Thoracic aorta (tissue), 2 donors: ENCODE measurements at regions not wholly inside any gene's neighbourhood (a gene's known extent, or its start where the extent isn't known, plus 50 kb on each side); places are given as distances from the start of the nearest gene placed in this dataset.
A peak's percentile ranks its signal among the peaks of the same experiment; 100 is the strongest.

Experiments
- ATAC-seq: fragments of 150-250 bp; one replicate; pipeline ENCODE4 v1.8.0; 2017; ENCODE audit warnings: low read depth; ENCODE audit not compliant: insufficient number of reproducible peaks, low FRiP score
- DNase-seq: peaks from one replicate; pipeline ENCODE4 v3.0.0-alpha.2; 2020; ENCODE audit warnings: low spot score
- H3K27ac ChIP-seq, 2 donors: fragments of 200-600 bp; sonication (generic); 1 replicate in 1 of 2; 2 replicates in 1 of 2; pipeline ENCODE4 v1.5.1; 2016; ENCODE audit warnings: mild to moderate bottlenecking in 2 of 2, moderate library complexity in 2 of 2
- H3K27me3 ChIP-seq: fragments of 200-600 bp; sonication (generic); replicated peaks from 2 replicates; pipeline ENCODE4 v1.6.0; 2016; ENCODE audit warnings: mild to moderate bottlenecking; ENCODE audit not compliant: insufficient read depth
- H3K36me3 ChIP-seq: fragments of 200-600 bp; sonication (generic); one replicate; pipeline ENCODE4 v1.5.1; 2016
- H3K4me1 ChIP-seq, 2 donors: fragments of 200-600 bp; sonication (generic); 1 replicate in 1 of 2; 2 replicates in 1 of 2; pipeline versions ENCODE4 v1.5.1 to v1.6.0; 2016; ENCODE audit warnings: low read depth in 2 of 2, mild to moderate bottlenecking in 1 of 2; ENCODE audit not compliant: control insufficient read depth in 1 of 2
- H3K4me3 ChIP-seq: fragments of 200-600 bp; sonication (generic); 2 replicates; pipeline ENCODE4 v1.5.1; 2016; ENCODE audit warnings: mild to moderate bottlenecking
- H3K9me3 ChIP-seq: fragments of 200-600 bp; sonication (generic); 2 replicates; pipeline ENCODE4 v1.5.1; 2016
- TF ChIP-seq, protein P1 (sequence below): fragments of 200-600 bp; sonication (generic); IDR thresholded peaks from one replicate; pipeline ENCODE4 v1.5.1; 2019; ENCODE audit warnings: antibody characterized with exemption

DNA sequence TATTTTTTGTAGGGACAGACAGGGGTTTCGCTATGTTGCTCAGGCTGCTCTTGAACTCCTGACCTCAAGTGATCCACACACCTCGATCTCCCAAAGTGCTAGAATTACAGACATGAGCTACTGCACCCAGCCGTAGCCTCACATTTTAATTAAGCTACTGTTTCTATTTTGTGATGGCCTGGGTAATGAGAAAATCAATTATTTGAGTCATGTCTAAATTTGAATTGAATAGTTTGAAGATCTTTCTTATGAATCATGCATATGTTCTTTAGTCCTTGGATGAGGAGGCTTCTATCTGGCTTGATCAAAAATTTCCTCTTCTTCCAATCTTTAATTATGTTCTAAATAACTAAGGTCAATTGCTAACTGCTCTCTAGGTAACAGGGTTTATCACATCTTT, 175.0 kb downstream of the REEP3 start:
- Histone ChIP-seq H3K4me1 (peaks cover 16 to 20% of the 10 kb centered on the region in 2 donors), H3K4me3 (no peak overlapping the region), H3K27me3 (no peaks in the 10 kb centered on the region), H3K36me3 (no peaks in the 10 kb centered on the region), H3K27ac (no peak overlapping the region), H3K9me3 (no peaks in the 10 kb centered on the region)
- DNase-seq = no peak
- TF ChIP-seq, protein P1, sequence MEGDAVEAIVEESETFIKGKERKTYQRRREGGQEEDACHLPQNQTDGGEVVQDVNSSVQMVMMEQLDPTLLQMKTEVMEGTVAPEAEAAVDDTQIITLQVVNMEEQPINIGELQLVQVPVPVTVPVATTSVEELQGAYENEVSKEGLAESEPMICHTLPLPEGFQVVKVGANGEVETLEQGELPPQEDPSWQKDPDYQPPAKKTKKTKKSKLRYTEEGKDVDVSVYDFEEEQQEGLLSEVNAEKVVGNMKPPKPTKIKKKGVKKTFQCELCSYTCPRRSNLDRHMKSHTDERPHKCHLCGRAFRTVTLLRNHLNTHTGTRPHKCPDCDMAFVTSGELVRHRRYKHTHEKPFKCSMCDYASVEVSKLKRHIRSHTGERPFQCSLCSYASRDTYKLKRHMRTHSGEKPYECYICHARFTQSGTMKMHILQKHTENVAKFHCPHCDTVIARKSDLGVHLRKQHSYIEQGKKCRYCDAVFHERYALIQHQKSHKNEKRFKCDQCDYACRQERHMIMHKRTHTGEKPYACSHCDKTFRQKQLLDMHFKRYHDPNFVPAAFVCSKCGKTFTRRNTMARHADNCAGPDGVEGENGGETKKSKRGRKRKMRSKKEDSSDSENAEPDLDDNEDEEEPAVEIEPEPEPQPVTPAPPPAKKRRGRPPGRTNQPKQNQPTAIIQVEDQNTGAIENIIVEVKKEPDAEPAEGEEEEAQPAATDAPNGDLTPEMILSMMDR = no peak
- no peak for ATAC-seq

DNA sequence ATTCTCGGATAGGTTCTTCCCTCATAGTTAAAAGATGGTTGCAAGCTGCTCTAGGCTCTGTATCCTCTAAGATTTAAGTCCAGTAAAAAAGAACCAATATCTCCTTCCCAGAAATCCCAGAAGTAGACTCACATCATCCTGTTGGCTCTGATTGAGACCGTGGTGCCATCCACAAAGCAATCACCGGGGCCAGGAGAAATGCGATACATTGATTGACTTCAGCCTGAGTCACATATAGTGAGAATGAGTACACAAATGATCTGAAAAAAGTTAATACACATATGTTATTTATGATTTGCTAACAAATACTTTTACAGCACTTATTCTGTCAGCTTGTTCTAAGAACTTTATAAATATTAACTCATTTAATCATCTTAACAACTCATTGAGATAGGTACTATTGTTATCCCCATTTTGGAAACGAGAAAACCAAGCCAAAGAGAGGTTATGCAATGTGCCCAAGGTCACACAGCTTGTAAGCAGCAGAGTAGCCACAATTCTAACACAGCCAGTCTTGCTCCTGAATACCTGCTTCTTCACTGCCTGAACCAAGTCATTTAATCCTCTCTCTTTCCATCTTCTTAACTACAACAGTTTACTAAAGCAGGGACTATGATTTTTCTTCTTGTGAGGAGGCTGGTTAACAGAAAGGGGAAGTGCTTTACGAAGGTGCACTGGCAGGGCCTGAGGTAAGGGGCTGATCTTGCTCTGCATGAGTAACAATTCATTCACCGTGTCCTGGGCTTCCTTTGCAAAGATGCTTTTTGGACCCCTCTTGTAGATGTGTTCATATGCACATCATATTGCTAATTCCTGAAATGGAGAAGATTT, 177.0 kb downstream of the REEP3 start:
- DNase-seq (no peak), ATAC-seq (no peak)
- H3K4me3 ChIP-seq = no peak overlapping the region
- H3K36me3 ChIP-seq = no peaks in the 10 kb centered on the region
- H3K4me1 ChIP-seq = peaks cover 20 to 22% of the 10 kb centered on the region in 2 donors
- H3K9me3 ChIP-seq = no peaks in the 10 kb centered on the region
- TF ChIP-seq, protein P1 = no peak
- no peaks in the 10 kb centered on the region for H3K27me3 ChIP-seq
- H3K27ac ChIP-seq = no peak overlapping the region

DNA sequence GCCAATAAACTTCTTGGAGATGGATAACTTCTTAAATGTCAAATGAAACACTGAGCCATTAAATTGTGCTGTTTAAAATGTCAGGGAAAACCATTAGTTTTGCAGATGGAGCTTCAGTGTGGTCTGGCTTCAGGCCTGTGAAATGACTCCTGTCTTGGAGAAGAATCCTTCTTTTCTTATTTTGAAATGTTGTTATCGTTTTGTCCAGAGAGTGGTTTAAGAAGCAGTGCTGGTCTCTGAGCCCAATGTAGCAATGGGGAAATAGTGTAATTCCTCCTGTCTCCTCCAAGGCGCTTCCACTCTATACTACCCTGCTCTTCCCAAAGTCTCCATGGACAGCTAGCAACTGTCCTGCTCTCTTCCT, 177.6 kb downstream of the REEP3 start:
- ATAC-seq (no peak), DNase-seq (no peak)
- TF ChIP-seq, protein P1 = no peak
- Histone ChIP-seq H3K27me3 (no peaks in the 10 kb centered on the region), H3K36me3 (no peaks in the 10 kb centered on the region), H3K4me3 (no peak overlapping the region), H3K9me3 (no peaks in the 10 kb centered on the region), H3K4me1 (peaks cover 20 to 22% of the 10 kb centered on the region in 2 donors), H3K27ac (peak overlapping the region in 1 of 2 donors; percentile 88)

DNA sequence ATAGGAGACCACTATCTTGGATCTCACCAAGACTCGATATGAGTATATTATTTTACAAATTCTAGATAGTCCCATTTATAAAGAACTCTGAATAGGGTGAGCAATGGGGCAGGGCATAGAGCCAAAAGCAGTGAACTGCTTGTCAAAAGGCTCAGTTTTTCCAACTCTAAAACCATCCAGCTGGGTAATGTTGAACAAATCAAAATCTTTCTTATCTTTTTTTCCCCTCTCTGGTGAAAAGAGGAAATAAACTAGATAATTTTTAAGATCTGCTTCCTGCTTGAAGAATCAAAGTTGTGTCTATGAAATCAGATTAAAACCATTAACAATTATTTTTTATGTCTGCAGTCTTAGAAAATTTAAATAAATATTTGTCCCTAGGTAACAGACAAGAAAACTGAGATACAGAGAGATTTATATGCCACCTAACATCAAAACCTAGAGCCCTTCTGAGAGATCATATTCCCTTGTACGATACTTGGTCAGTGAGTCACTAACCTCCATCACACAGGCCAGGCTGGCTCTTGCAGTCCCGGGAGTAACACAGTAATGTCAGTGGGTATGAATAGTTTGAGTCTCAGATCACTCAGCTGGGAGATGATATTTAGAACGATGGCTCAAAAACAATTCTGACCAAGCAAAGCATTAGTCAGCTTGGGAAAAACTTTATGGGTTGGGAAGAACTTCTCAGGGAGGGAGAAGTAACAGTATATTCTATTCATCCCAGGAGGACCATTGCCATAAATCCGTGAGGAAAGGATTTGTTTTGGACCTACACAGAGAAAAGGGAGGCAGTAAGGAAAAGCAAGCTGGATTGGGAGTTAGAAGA, 178.8 kb downstream of the REEP3 start:
- Histone ChIP-seq H3K27ac (peak overlapping the region; percentile 66 to 88), H3K4me1 (peaks cover 20 to 22% of the 10 kb centered on the region in 2 donors), H3K4me3 (peak overlapping the region; percentile 18), H3K9me3 (no peaks in the 10 kb centered on the region), H3K36me3 (no peaks in the 10 kb centered on the region), H3K27me3 (no peaks in the 10 kb centered on the region)
- peak; percentile 53 for DNase-seq
- TF ChIP-seq, protein P1 = no peak
- peak; percentile 95 for ATAC-seq

DNA sequence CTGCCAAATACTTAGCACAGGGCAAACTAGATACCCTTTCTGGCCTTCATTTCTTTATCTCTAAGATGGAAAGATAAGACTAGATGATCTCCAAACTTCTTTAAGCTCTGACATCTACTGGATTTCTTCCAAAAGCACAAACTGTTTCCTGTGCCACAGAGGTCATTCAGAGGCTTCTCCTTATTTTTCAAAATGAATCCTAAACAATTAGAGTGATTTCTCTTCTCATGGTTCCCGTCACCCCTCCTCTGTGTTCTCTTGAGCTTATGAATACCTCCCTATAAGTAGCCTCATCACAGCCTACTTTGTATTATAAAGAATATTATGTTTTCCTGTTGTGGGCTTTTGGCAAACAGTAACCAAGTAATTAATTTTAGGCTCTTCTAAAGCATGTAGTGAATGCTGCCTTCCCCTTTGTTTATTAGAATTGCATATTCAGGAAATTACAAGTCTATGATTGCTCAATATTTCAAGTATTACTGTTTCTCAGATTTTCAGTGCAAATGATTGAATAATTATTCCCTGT, 179.5 kb downstream of the REEP3 start:
- H3K27ac ChIP-seq = peak overlapping the region; percentile 66 to 88
- H3K9me3 ChIP-seq = no peaks in the 10 kb centered on the region
- H3K4me3 ChIP-seq = peak overlapping the region; percentile 18
- no peak for DNase-seq
- no peak for ATAC-seq
- TF ChIP-seq, protein P1 = no peak
- peaks cover 20 to 22% of the 10 kb centered on the region in 2 donors for H3K4me1 ChIP-seq
- H3K36me3 ChIP-seq = no peaks in the 10 kb centered on the region
- H3K27me3 ChIP-seq = no peaks in the 10 kb centered on the region
